ENCODE measurements at regions not wholly inside any gene's neighbourhood (a gene's known extent, or its start where the extent isn't known, plus 50 kb on each side); places are given as distances from the start of the nearest gene placed in this dataset.

- no TSS peak for BruUV-seq (replicated peaks)
These were observed 169.8 kb downstream of the SMC2 start for GRCh38 chr9:104263942-104264341.

More at GRCh38 chr9:104263942-104264341, 169.8 kb downstream of the SMC2 start:
- dilution Hi-C loops (cut with MboI; ENCODE audit: extremely low pct_ligation_motif_present, low sequenced_read_pairs) = no loop called here
- no peak overlapping the region for H3K9ac ChIP-seq (replicated peaks; ENCODE audit: extremely low read depth, insufficient read depth, low read length)
- H4K20me1 ChIP-seq (replicated peaks; ENCODE audit: control insufficient read depth, extremely low read depth, insufficient read depth, low read length) = no peaks in the 10 kb centered on the region
- H3K4me1 ChIP-seq (ENCODE audit: control insufficient read depth, extremely low read depth, insufficient read depth, low read length) = no peaks in the 10 kb centered on the region
- H3K9me1 ChIP-seq (replicated peaks; ENCODE audit: control insufficient read depth, extremely low read depth, insufficient read depth, low read length) = no peaks in the 10 kb centered on the region
- no peak overlapping the region for H2AFZ ChIP-seq (ENCODE audit: low read depth, low read length)
- no peak overlapping the region for H3K4me3 ChIP-seq (replicated peaks in 1 of 3; ENCODE audit: insufficient read depth in 1 of 3, low read depth in 1 of 3, low read length in 3 of 3)
- POLR2A ChIA-PET = no interaction called here
- no peaks in the 10 kb centered on the region for H3K9me3 ChIP-seq (replicated peaks; ENCODE audit: control insufficient read depth, insufficient read depth, low read length)
- no peaks in the 10 kb centered on the region for H3K36me3 ChIP-seq (ENCODE audit: control insufficient read depth in 2 of 2, extremely low read depth in 1 of 2, insufficient read depth in 2 of 2, low read length in 2 of 2)
- no peak overlapping the region for H3K27ac ChIP-seq (ENCODE audit: insufficient read depth, low read depth, low read length)
- TF ChIP-seq EZH2 (IDR thresholded peaks at IDR 0.05; ENCODE audit: borderline replicate concordance, low read depth, low read length, severe bottlenecking) = no peak
- TF ChIP-seq JUN (IDR thresholded peaks at IDR 0.05; ENCODE audit: borderline replicate concordance, insufficient read depth, insufficient read length, low read depth) = no peak
- no peak for TF ChIP-seq POLR2A (IDR thresholded peaks at IDR 0.05; ENCODE audit: low read depth, low read length)
- no peak for TF ChIP-seq MYC (IDR thresholded peaks at IDR 0.05; ENCODE audit: low read depth, low read length)
- TF ChIP-seq GATA2 (IDR thresholded peaks at IDR 0.05; ENCODE audit: insufficient read depth, insufficient read length, low read depth, low read length) = no peak
- no peak for TF ChIP-seq MAX (IDR thresholded peaks at IDR 0.05; ENCODE audit: insufficient read depth, insufficient read length)
- TF ChIP-seq POLR2AphosphoS5 (IDR thresholded peaks at IDR 0.05; ENCODE audit: insufficient read depth, low read depth, low read length) = no peak
- TF ChIP-seq CTCF (IDR thresholded peaks at IDR 0.05; ENCODE audit: extremely low read depth in 1 of 2, insufficient read depth in 1 of 2, low read depth in 1 of 2, low read length in 2 of 2) = no peak
- no peak for TF ChIP-seq FOS (IDR thresholded peaks at IDR 0.05; ENCODE audit: borderline replicate concordance, insufficient read depth, low read length)
- intact Hi-C loops (cut with micrococcal nuclease) = no loop called here
- no peak overlapping the region for H3K4me2 ChIP-seq (ENCODE audit: insufficient read depth, low read length)
- H3K27me3 ChIP-seq (ENCODE audit: control insufficient read depth in 2 of 2, insufficient read depth in 2 of 2, low read length in 2 of 2) = no peaks in the 10 kb centered on the region
- CTCF ChIA-PET = no interaction called here
- DNase-seq (ENCODE audit: low read depth, low spot score) (no peak), FAIRE-seq (no peak)
- H3K79me2 ChIP-seq (ENCODE audit: control insufficient read depth, insufficient read depth, low read length) = no peaks in the 10 kb centered on the region

Measured in endothelial cell of umbilical vein (primary cell).